GM18861 (cell line): ENCODE measurements at regions not wholly inside any gene's neighbourhood (a gene's known extent, or its start where the extent isn't known, plus 50 kb on each side); places are given as distances from the start of the nearest gene placed in this dataset.
"Not testable (repeated sequence)": the region's sequence is repeated elsewhere in the genome, so short reads cannot be mapped to it uniquely, and the experiment has no call there.

Experiments
- ATAC-seq: cut with Tn5 transposase; IDR thresholded peaks from one replicate; pipeline ENCODE4 v1.9.1; 2021; ENCODE audit not compliant: unreplicated experiment

DNA sequence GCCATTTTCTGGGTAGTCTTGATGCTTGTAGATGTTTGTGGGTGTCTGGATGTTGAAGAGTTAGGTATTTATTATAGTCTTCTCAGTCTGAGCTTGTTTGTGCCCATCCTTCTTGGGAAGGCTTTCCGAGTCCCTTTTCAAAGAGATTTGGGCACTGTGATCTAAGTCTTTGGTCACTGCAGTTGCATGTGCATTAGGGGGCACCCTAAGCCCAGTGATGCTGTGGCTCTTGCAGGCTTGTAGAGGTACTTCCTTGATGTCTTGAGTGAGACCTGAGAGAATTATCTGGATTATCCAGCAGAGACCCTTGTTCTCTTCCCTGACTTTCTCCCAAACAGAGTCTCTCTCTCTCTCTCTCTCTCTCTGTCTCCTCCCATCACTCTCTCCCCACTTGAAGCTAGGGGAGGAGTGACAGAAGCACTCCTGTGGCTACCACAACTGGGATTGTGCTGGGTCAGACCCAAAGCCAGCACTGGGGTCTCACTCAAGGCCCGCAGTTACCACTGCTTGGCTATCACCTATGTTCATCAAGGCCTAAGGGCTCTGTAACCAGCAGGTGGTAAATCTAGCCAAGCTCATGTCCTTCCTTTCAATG is 68.5 kb downstream of the TMCO5A start:
- peak; percentile 63 for ATAC-seq

DNA sequence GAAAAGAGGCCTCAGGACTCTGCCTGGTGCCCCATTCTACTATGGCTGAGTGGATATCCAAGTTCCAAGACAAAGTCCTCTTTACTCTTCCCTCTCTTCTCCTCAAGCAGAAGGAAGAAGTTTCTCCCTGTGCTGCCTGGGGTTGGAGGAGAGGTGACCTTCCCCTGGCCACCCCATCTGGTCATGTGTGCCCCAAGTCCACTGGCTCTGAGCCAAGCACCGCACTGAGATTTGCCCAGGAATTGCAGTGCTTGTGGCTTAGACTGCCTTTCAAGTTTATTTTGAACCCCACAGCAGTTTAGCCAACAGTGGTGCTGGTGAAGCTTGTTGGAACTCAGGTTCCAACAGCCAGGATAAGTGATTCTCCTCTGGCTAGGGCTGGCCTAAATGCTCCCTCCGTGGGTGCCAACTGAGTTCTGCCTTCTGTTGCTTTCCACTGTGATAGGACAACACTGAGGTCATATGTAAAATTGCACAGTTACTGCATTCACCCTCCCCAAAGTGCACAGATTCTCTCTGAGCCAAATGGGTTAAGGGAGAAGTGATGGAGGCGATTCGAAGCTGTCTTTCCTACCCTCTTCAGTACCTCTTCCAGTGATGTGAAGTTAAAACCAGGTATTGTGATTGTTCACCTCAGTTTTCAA is 69.9 kb downstream of the TMCO5A start:
- no peak for ATAC-seq

DNA sequence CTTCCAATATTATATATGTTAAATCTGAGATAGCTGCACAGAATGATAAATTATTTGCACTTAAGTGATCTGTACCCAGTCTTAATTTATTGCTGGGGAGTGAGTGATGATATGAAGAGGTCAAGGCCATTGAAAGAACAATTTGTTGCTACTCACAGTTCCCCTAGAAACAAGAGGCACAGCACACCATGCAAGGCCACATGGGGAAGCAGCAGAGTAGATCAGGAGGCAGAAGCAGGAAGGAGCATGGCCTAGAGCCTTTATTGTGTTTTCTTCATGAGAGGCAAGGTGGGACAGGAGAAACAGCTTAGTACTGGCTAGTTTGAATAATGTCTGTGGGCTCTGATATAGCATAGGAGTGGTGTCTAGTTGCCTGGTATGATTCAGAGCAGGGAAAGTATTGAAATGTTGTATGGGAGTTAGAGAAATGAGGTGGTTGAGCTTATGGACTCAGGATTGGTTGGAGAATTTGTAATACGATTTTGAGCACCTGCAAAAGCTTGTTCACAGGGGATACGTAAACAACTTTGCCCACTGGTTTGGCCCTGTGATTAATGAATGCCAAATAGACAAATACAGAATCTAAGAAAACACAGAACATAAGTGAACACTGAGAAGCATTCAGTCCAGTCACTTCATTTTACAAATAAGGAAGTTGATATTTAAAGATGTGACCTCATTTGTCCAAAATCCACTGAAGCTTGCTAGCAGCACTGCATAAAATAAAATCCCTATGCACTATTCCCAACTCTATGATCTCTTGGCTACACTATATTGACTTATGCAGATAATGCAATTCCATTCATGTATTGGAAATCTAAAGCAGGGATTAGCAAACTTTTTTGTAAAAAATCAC is 71.7 kb downstream of the TMCO5A start:
- no peak for ATAC-seq

DNA sequence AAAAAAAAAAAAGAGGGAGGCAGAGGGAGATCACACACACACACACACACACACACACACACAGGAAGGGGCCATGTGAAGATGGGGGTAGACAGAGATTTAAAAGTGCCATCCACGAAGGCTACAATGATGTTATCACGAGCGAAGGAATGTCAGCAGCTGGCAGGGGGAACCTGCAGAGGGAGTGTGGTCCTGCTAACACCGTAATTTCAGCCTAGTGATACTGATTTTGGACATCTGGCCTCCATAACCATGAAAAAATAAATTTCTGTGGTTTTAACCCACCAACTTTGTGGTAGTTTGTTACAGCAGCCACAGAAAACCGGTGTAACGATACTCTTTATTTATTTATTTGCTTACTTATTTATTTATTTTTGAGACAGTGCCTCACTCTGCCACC is 76.0 kb downstream of the TMCO5A start:
- no peak for ATAC-seq

DNA sequence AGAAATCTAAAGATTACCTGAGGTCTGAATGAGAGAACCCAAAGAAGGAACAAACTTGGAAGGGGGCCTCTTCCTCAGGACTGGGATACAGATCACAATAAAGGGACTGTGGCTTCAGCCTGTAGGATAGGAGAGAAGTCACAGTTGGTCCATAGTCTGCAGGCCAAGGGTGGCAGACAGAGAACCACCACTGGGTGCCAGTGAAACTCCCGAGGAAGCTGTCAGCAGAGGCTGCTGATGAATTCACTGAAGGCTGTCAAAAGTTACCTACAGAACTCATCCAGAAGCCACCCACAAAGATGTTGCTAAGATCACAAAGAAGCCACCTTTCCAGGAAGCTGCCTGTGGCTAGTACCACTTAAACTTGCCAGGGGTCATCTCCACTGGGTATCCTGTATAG is 78.5 kb downstream of the TMCO5A start:
- no peak for ATAC-seq

DNA sequence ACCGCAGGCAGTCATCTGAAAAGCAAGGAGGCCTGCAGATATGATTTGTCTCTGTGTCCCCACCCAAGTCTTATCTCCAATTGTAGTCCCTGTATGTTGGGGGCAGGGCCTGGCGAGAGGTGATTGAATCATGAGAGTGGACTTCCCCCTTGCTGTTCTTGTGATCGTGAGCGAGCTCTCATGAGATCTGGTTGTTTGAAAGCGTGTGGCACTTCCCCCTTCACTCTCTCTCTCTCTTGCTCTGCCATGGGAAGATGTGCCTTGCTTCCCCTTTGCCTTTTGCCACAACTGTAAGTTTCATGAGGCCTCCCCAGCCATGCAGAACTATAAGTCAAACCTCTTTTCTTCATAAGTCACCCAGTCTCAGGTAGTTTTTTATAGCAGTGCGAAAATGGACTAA is 83.3 kb downstream of the TMCO5A start:
- ATAC-seq: no peak

DNA sequence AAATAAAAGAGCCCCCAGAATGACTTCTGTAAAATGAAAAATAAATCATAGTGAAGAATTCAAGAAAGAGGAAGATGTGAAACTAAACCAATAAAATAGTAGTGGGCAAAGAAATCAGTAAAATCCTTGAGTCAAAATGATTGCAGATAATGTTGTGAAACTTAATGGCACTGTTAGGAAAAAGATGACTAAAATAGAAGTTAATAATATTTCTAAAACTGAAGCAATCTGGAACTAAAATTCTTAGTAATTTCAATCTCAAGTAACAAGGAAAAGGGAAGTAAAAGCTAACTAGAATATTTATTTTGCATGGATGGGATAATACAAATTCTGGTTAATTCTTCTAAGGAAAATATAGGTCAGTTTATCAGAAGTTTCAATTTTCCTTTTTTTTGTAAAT is 84.6 kb downstream of the TMCO5A start:
- no peak for ATAC-seq

DNA sequence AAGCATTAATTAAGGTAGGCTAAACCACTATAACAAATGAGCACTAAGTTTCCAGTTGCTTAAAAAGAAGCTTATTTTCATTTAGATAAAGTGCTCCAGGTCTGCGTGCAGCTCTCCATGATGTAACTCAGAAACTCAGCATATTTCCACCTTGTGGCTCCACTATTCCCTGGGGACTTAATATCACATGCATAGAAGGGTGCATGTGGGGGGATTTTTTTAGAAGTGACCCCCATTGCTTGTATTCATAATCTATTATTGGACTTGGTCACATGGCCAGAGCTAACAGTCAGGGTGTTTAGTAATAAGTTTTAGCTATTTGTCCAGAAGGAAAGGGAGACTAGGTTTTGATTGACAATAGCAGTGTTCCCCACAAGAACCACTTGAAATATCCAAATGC is 86.8 kb downstream of the TMCO5A start:
- peak; percentile 69 for ATAC-seq

DNA sequence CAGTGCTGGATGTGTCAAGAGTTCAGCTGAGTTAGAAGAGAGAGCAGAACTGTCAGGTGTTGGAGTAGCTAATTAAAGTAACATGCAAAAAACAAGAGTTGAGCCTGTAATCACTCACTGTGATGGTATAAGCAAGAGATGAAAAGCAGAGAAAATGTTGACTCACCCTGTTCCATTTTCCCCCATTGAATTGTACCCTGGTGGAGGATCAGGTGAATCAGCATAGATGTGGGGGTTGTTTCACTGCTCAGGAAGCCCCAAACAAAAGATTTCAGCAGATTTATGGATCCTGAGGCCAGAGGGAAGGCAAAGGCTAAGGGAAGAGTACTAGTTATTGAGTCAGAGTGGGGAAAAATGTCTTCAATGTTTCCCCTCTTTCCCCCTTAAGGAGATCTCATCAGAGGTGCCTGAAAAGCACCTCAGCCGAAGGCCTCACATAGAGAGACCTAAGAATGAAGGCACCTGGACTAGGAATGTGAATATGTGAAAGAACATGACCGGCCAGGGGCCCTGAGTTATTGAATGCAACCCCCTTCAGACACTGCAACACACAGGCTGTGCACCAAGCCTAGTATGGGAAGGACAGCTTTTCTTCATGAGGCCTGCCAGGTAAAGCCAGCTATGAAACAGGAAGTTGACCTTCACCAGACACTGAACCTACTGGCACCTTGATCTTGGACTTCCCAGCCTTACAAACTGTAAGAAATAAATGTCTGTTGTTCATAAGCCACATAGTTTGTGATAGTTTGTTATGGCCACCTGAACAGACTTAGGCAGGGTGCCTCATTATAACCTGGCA is 90.1 kb downstream of the TMCO5A start:
- ATAC-seq: no peak

DNA sequence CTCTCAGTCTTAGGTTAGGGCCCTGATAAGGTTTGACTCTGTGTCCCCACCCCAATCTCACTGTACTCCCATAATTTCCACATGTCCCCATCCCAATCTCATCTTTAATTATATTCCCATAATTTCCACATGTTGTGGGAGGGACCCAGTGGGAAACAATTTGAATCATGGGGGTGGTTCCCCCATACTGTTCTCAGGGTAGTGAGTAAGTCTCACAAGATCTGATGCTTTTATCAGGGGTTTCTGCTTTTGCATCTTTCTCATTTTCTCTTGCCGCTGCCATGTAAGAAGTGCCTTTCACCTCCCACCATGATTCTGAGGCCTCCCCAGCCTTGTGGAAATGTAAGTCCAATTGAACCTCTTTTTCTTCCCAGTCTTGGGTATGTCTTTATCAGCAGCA is 91.2 kb downstream of the TMCO5A start:
- not testable (repeated sequence) for ATAC-seq

DNA sequence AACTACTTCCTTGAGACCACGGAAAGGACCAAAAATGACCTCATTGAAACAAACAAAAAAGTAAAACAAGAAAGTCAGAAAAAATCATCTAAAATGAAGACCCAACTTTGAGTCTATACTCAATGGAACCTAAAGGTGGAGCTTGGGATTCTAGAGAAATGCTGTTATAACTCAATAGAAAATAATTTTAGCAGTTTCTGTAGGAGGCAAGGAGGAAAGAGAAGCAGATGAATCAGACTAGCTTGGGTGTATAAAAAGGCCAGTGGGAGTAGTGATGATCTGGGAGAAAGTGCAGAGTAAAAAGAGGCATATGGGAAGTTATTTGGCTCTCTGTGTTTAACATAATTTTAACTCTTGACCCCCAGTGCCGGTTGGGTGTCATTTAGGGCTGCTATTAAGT is 94.4 kb downstream of the TMCO5A start:
- no peak for ATAC-seq

DNA sequence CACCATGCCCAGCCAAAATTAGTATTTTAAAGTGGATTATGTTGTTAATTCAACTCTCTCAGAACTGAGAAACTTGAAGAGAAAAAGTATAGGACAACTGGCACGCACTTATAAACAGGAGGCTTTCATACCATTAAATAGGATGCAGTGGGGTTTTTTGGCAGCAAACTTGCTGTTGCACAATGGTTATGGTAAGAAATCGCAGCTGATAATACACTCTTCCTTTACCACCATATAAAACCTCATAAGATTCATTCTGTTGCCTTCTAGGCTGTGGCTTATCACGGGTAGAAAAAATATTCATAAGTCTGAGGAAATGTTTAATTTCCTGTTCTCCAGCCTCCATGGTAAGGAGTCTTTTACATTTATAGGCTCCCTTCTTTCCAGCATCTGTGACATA is 95.3 kb downstream of the TMCO5A start:
- no peak for ATAC-seq

DNA sequence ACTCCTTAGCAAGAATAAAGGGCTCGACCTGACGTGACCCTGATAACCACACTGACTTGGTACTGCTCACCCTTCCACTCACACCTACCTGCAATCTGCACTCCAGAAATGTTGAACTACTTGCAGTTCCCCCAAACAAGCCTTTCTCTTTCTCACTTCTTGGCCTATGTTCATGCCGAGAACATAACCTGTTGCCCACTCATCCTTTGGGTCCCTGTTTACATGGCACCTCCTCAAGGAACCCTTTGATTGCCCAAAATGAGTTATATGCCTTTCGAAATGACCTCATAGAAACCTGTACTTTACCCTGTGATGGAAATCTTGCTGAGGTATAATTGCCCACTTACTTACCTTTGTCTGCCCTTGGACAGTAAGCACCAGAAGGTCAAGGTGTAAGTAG is 96.2 kb downstream of the TMCO5A start:
- ATAC-seq: no peak

DNA sequence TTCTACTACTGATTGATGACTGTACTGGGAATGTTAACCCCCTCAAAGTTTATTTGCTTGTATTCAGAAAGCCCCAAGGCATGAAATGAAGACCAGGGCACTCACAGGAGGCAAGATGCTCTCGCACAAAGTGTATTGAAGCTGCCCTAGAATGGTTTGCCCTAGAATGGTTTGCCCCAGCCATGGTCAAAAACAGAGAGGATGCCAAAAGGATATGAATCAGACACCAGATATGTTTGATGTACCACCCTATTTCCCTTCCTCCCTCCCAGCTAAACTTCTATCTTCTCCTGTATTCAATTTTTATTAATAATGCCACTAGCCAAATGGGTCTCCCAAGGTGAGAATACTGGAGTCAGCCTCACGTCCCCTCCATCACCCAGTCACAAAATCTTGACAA is 101.3 kb downstream of the TMCO5A start:
- ATAC-seq: no peak

DNA sequence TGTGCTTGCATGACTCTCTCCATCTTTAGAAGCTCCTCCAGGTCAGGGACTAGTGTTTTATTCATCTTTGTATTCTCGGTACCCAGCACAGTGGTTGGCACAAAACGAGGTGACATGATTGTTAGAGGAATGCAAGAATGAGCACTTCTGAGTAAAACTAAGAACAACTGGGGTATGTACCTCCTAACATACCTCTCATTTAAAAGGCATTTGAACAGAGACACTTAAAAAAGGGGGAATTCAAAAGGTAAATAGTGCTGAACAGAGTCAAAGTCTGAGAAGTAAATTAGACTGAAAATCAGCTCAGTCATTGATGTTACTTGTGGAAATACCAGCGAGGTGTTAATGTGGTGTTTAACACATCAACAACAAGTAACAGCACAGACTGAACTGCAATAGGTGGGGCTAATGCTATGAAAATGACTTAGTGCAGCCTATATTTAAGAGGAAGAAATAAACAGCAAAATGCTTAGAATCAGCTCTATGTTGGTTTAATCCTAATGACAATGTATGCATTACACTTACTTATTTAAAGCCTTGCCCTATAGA is 102.4 kb downstream of the TMCO5A start:
- no peak for ATAC-seq

DNA sequence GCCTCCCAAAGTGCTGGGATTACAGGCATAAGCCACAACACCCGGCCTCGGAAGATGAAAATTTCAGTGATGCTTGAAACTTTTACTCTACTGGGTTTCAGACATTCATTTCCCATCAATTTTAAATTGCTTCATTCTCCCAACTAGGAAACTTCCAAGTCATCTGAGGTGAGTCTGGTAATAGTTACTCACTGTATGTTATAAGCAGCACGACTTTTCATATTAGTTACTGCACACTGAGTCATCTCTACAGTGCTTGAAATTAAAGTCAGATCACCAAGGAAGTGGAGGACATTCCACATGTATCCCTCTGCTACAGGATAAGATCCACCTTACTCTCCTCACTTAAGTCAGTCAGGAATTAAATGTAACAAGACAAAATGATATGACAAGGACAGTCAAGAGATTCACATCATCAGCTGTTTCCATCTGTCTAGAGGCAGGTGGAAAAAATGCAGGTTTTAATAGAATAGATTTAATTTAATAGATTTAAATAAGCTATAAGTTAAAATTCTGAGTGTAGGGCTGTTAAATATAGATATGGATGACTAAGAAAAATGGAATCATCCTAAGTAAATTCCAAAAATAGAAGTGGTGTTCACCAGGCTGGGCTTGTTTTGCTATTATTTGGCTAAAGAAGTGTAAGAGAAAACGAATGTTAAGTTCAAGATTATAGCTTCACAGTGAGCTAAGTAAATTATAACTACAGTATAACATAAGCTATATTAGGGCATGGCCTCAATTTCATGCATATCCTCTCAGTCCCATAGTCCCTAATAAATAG is 104.4 kb downstream of the TMCO5A start:
- ATAC-seq: no peak

DNA sequence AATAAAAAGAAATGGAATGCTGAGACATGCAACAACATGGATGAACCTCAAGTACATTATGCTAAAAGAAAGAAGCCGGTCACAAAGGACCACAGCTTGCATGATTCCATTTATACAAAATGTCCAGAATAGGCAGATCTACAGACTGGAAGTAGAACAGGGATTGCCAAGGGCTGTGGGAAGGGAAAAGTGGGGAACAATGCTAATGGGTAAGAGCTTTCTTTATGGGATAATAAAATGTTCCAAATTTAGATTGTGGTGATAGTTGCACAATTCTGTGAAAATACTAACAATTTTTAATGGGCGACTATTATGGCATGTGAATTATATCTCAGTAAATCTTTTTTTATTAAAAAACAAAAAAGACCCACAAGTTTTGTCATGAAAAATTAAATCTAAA is 106.2 kb downstream of the TMCO5A start:
- ATAC-seq: no peak

DNA sequence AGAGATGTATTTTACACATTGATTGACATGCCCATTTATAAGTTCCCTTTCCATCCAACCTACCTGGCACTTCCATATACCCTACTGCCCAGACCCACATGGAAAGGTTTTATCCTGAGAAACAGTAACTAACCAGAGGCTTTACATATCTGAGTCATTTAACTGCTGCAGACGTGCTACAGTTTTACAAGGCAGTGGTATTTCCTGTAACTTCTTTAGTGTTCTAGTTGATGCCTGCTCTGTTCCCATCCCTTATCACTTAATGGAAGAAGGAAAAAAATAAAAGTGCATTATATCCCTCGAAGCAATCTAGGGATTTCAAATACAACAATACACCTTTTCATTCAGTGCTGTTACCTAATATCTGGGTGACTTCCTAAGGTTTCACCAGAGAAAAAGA is 107.1 kb downstream of the TMCO5A start:
- ATAC-seq: no peak

DNA sequence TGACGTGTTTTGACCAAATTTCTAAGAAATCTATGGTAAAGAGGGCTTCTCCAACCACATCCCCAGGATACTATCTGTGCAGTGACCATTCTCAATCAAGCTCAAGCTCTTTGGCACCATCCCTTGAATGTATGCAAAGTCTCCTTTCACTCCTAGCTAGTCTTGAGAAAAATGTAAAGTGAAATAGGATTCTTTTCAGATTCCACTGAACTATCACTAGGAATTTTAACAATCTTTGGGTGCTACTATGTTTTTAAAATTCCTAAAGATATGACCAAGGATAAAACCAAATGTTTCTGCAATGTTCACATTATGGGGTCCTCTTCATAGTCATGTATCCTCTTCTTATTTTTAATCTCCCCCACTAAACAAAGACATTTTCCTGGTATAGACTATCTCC is 107.8 kb downstream of the TMCO5A start:
- ATAC-seq: no peak

DNA sequence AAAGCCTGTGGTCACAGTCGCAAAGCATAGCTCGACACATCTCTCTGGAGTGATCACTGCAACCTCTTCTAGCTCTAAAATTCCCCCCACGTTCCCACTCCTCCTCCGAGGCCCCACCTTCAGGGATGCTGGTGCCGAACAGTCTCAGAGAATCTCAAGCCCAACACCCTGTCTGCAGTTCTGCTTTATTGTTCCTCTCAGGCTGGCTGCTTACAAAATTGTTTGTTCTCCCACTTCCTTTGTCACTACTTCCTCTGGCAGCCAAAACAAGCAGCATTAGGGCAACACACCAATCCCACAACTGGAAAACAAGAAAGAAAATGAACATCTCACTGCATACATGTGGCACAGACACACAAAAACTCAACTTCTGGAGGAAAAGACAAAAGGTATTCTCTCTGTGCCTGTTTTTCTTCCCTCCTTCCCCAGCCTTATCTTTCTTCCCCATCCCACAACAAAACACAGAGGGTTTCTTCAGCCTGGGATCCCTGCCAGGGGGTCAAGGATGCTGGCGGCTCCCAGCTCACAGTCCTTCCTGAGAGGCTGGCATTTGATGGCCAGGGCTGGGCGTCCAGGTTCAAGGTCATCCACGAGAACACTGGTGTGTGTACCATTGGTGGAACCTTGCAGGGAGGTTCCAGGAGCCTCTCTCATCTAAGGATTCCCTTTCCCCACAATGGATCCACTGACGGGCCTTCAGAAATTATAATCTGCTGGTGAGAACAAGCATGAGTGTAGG is 108.4 kb downstream of the TMCO5A start:
- ATAC-seq: no peak
